Upper lobe of left lung (tissue), 4 donors: ENCODE measurements at regions not wholly inside any gene's neighbourhood (a gene's known extent, or its start where the extent isn't known, plus 50 kb on each side); places are given as distances from the start of the nearest gene placed in this dataset.

ENCODE experiments used
- CTCF ChIP-seq, 6 experiments: fragments of 450-650 bp in 4 of 6; fragments of 200-600 bp in 2 of 6; sonication (generic) in 2 of 6; IDR thresholded peaks; one replicate each; pipeline ENCODE4 v1.5.1; 2016 to 2019; ENCODE audit warnings: antibody characterized with exemption in 6 of 6
- POLR2A ChIP-seq, 4 donors: fragments of 450-650 bp; IDR thresholded peaks; one replicate each; pipeline ENCODE4 v1.5.1; 2016 to 2017; ENCODE audit warnings: antibody characterized with exemption in 4 of 4, mild to moderate bottlenecking in 2 of 4

DNA sequence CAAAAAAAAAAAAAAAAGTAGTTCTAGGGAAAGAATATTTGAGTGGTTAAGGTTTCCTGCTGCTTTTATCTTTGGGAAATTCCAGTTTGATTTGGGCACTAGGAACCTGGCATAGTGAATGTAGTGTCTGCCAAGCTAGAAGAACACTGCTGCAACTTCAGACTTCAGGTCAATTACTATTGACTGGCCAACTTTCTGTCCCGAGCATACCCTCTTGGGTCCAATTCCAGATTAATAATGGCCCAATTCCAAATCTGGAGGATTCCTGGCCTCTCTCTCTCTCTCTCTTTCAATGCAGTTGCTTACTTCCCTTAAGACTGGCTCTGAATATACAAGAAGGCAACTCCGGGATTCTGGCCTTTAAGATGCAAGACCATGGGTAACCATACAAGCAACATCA, 74.9 kb downstream of the ANKEF1 start:
- TF ChIP-seq CTCF (IDR thresholded peaks at IDR 0.05) (no peak), POLR2A (IDR thresholded peaks at IDR 0.05) (no peak)
